ENCODE measurements at regions not wholly inside any gene's neighbourhood (a gene's known extent, or its start where the extent isn't known, plus 50 kb on each side); places are given as distances from the start of the nearest gene placed in this dataset.

- no peak for TF ChIP-seq CTCF (IDR thresholded peaks at IDR 0.05; ENCODE audit: insufficient read depth, low read length)
- DNase-seq (ENCODE audit: low read depth): no peak
- H3K4me3 ChIP-seq (ENCODE audit: low read depth, low read length): no peak overlapping the region
Measured at GRCh38 chr4:3864742-3865721, 98.8 kb downstream of the ADRA2C start.

- no peak for DNase-seq (ENCODE audit: low read depth)
- TF ChIP-seq CTCF (IDR thresholded peaks at IDR 0.05; ENCODE audit: insufficient read depth, low read length): no peak
- H3K4me3 ChIP-seq (ENCODE audit: low read depth, low read length): no peak overlapping the region
Measured at GRCh38 chr4:3865986-3866812, 100.0 kb downstream of the ADRA2C start.

- no peak overlapping the region for H3K4me3 ChIP-seq (ENCODE audit: low read depth, low read length)
- no peak for TF ChIP-seq CTCF (IDR thresholded peaks at IDR 0.05; ENCODE audit: insufficient read depth, low read length)
- no peak for DNase-seq (ENCODE audit: low read depth)
Measured at GRCh38 chr4:3866813-3867129, 100.6 kb downstream of the ADRA2C start.

GRCh38 chr4:3867403-3868100 is 101.4 kb downstream of the ADRA2C start:
- DNase-seq (ENCODE audit: low read depth): no peak
- TF ChIP-seq CTCF (IDR thresholded peaks at IDR 0.05; ENCODE audit: insufficient read depth, low read length): no peak
- no peak overlapping the region for H3K4me3 ChIP-seq (ENCODE audit: low read depth, low read length)

GRCh38 chr4:3868211-3869173 is 102.3 kb downstream of the ADRA2C start:
- H3K4me3 ChIP-seq (ENCODE audit: low read depth, low read length): no peak overlapping the region
- DNase-seq (ENCODE audit: low read depth): peak; percentile 10
- TF ChIP-seq CTCF (IDR thresholded peaks at IDR 0.05; ENCODE audit: insufficient read depth, low read length): no peak

All from fibroblast of the aortic adventitia (primary cell).